ENCODE measurements at regions not wholly inside any gene's neighbourhood (a gene's known extent, or its start where the extent isn't known, plus 50 kb on each side); places are given as distances from the start of the nearest gene placed in this dataset.

DNA sequence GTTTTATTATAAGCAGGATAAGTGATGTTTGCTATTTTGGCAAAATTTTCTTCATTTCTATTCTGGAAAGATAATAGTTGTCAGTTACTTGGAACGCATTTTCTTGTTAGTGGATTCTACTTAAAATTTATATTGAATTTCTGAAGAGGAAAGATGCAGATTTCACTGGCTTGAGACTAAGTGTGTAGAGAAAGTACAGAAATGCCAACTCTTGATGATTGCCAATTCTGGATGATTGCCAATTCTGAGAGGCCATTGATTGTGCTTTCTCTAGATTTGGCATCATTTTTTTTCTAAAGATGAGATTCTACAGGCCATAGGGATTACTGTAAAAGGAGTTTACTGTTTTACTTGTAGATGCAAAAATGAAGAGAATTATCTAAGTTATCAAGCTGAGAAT lies 58.9 kb upstream of the CNTN3 start:
- no peak for TF ChIP-seq CTCF (IDR thresholded peaks at IDR 0.05; ENCODE audit: borderline replicate concordance, extremely low read depth, low read length, poor library complexity, severe bottlenecking)
- TF ChIP-seq EZH2 (IDR thresholded peaks at IDR 0.05; ENCODE audit: borderline replicate concordance, low read depth, low read length, severe bottlenecking) = no peak
